CD14-positive monocyte (primary cell): ENCODE measurements at regions not wholly inside any gene's neighbourhood (a gene's known extent, or its start where the extent isn't known, plus 50 kb on each side); places are given as distances from the start of the nearest gene placed in this dataset.

Source experiments
- DNase-seq, 3 donors: peaks; one replicate each; pipeline ENCODE4 v3.0.0-alpha.2; 2011 to 2022
- H2AFZ ChIP-seq: 2 replicates; pipeline ENCODE4 v1.6.0; 2012; ENCODE audit warnings: mild to moderate bottlenecking, low read depth, low read length, inconsistent platforms; ENCODE audit not compliant: insufficient read depth, poor library complexity, severe bottlenecking
- H3K27ac ChIP-seq, 2 donors: 1 replicate in 1 of 2; 2 replicates in 1 of 2; pipeline ENCODE4 v1.5.1; 2012 to 2013; ENCODE audit warnings: low read length in 2 of 2, control low read depth in 1 of 2, inconsistent platforms in 1 of 2, low read depth in 1 of 2, mild to moderate bottlenecking in 1 of 2
- H3K27me3 ChIP-seq, 2 donors: one replicate each; pipeline versions ENCODE4 v1.6.0 to v1.6.1; 2011 to 2013; ENCODE audit warnings: low read length in 2 of 2; ENCODE audit not compliant: control insufficient read depth in 2 of 2, insufficient read depth in 2 of 2
- H3K36me3 ChIP-seq, 2 donors: replicated peaks in 1 of 2; 1 replicate in 1 of 2; 2 replicates in 1 of 2; pipeline versions ENCODE4 v1.5.1 to v1.6.1; 2012 to 2013; ENCODE audit warnings: low read length in 2 of 2, control low read depth in 1 of 2, inconsistent platforms in 1 of 2, mild to moderate bottlenecking in 1 of 2; ENCODE audit not compliant: insufficient read depth in 2 of 2, control insufficient read depth in 1 of 2
- H3K4me1 ChIP-seq, 2 donors: 1 replicate in 1 of 2; 2 replicates in 1 of 2; pipeline versions ENCODE4 v1.5.1 to v1.6.1; 2012 to 2013; ENCODE audit warnings: low read length in 2 of 2, control low read depth in 1 of 2, inconsistent platforms in 1 of 2, mild to moderate bottlenecking in 1 of 2, moderate library complexity in 1 of 2; ENCODE audit not compliant: insufficient read depth in 2 of 2, control insufficient read depth in 1 of 2
- H3K4me2 ChIP-seq: replicated peaks from 2 replicates; pipeline ENCODE3; 2012; ENCODE audit warnings: low read length, moderate library complexity, mild to moderate bottlenecking; ENCODE audit not compliant: poor library complexity, severe bottlenecking; ENCODE audit errors: extremely low read depth
- H3K4me3 ChIP-seq, 3 experiments: fragments of 200-600 bp in 1 of 3; sonication (generic) in 1 of 3; replicated peaks in 1 of 3; 1 replicate in 2 of 3; 2 replicates in 1 of 3; pipeline ENCODE4 v1.5.1; 2011 to 2013; ENCODE audit warnings: low read length in 3 of 3, mild to moderate bottlenecking in 3 of 3, control low read depth in 2 of 3, low read depth in 2 of 3, inconsistent platforms in 1 of 3, moderate library complexity in 1 of 3
- H3K79me2 ChIP-seq: 2 replicates; pipeline ENCODE4 v1.6.0; 2012; ENCODE audit warnings: mild to moderate bottlenecking, control low read depth, inconsistent platforms, low read length, moderate library complexity; ENCODE audit not compliant: insufficient read depth
- H3K9ac ChIP-seq: 2 replicates; pipeline ENCODE4 v1.6.0; 2017; ENCODE audit warnings: low read length, mild to moderate bottlenecking; ENCODE audit not compliant: insufficient read depth, poor library complexity, severe bottlenecking
- H3K9me3 ChIP-seq, 2 donors: replicated peaks in 1 of 2; 1 replicate in 1 of 2; 2 replicates in 1 of 2; pipeline versions ENCODE4 v1.5.1 to v1.6.1; 2012 to 2013; ENCODE audit warnings: low read length in 2 of 2, control low read depth in 1 of 2; ENCODE audit not compliant: control insufficient read depth in 1 of 2, insufficient read depth in 1 of 2
- H4K20me1 ChIP-seq: 2 replicates; pipeline ENCODE4 v1.6.0; 2012; ENCODE audit warnings: mild to moderate bottlenecking, low read length, control low read depth, moderate library complexity; ENCODE audit not compliant: insufficient read depth
- H3K27ac Mint-ChIP-seq, 7 donors: one replicate each; pipeline ENCODE4 v1.8.0; 2020; ENCODE audit warnings: mild to moderate bottlenecking in 7 of 7, mixed read lengths in 7 of 7, moderate library complexity in 6 of 7, inconsistent platforms in 2 of 7
- H3K27me3 Mint-ChIP-seq, 3 donors: one replicate each; pipeline ENCODE4 v1.8.0; 2021 to 2022; ENCODE audit warnings: low read depth in 3 of 3, mild to moderate bottlenecking in 3 of 3, mixed read lengths in 3 of 3, moderate library complexity in 3 of 3, inconsistent platforms in 1 of 3
- H3K36me3 Mint-ChIP-seq, 2 donors: one replicate each; pipeline ENCODE4 v1.8.0; 2020; ENCODE audit warnings: mixed read lengths in 2 of 2, inconsistent platforms in 1 of 2, mild to moderate bottlenecking in 1 of 2
- H3K4me1 Mint-ChIP-seq: one replicate; pipeline ENCODE4 v1.8.0; 2020; ENCODE audit warnings: mild to moderate bottlenecking, mixed read lengths
- H3K4me3 Mint-ChIP-seq, 2 donors: one replicate each; pipeline ENCODE4 v1.8.0; 2020; ENCODE audit warnings: mild to moderate bottlenecking in 2 of 2, mixed read lengths in 2 of 2, moderate library complexity in 1 of 2
- H3K9me3 Mint-ChIP-seq, 7 donors: one replicate each; pipeline ENCODE4 v1.8.0; 2020 to 2022; ENCODE audit warnings: mixed read lengths in 7 of 7, mild to moderate bottlenecking in 6 of 7, moderate library complexity in 6 of 7, inconsistent platforms in 2 of 7
- WGBS: methylation state at CpG from one replicate; pipeline ENCODE4 v1.1.5; 2013; ENCODE audit warnings: missing lambda C conversion rate; ENCODE audit not compliant: insufficient coverage; 5-methylcytosine and 5-hydroxymethylcytosine counted together
- intact Hi-C, 2 donors: fragments of 100-400 bp; cut with micrococcal nuclease; formaldehyde crosslinking; loops; one replicate each; pipeline versions ENCODE4 v1.15.0 to v1.15.1; 2023
- TF ChIP-seq, protein P1 (sequence below): fragments of 200-600 bp; IDR thresholded peaks from one replicate; pipeline ENCODE4 v1.8.0; 2022; ENCODE audit warnings: antibody characterized with exemption, mild to moderate bottlenecking

DNA sequence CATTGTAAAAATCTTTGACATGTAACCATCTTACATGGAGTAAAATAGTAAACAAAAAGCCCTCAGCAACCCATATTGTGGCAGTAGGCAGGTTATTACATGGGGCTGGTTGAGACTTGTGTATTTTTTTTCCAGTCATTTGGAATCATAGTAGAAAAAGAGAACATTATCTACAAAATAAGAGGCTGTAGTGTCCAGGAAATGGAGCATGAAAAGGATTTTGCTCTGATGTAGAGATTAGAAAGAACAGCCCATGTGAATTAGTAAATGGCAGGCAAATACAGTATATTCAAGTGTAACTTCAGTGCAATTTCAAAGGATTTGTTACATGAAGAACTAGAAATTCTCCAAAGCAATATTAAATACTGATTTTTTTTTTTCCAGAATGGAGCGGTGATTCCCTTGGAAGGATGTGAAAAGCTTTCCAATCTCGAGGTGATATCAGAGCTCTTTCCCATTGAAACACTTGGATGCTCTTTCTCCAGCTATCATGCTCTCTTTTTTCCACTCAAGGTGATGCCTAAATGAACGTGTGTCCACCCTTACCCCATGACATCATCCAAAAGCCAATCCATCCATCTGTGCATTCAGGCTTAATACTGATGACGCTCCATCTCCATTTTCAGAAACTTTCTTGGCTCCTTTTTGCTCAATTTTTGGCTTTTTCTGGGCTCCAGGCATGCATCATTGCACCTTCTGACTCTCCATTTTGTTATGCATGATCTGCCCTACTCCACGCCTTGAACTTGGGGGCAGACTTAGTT is 1034.7 kb downstream of the TYW1 start:
- Histone ChIP-seq H3K27me3 (no peaks in the 10 kb centered on the region), H4K20me1 (no peaks in the 10 kb centered on the region), H3K4me1 (no peaks in the 10 kb centered on the region), H3K4me3 (no peak overlapping the region), H3K9me3 (peaks cover 28 to 36% of the 10 kb centered on the region in 2 donors), H3K4me2 (no peak overlapping the region), H3K79me2 (no peaks in the 10 kb centered on the region), H3K36me3 (no peaks in the 10 kb centered on the region), H3K9ac (no peak overlapping the region), H2AFZ (no peak overlapping the region), H3K27ac (no peak overlapping the region)
- intact Hi-C loops, result no loop called here
- DNase-seq, result no peak
- 85% methylated on average over 3 of the region's 5 CpGs for WGBS
- TF ChIP-seq, protein P1, sequence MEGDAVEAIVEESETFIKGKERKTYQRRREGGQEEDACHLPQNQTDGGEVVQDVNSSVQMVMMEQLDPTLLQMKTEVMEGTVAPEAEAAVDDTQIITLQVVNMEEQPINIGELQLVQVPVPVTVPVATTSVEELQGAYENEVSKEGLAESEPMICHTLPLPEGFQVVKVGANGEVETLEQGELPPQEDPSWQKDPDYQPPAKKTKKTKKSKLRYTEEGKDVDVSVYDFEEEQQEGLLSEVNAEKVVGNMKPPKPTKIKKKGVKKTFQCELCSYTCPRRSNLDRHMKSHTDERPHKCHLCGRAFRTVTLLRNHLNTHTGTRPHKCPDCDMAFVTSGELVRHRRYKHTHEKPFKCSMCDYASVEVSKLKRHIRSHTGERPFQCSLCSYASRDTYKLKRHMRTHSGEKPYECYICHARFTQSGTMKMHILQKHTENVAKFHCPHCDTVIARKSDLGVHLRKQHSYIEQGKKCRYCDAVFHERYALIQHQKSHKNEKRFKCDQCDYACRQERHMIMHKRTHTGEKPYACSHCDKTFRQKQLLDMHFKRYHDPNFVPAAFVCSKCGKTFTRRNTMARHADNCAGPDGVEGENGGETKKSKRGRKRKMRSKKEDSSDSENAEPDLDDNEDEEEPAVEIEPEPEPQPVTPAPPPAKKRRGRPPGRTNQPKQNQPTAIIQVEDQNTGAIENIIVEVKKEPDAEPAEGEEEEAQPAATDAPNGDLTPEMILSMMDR, result no peak
- no peaks in the 10 kb centered on the region for H3K36me3 Mint-ChIP-seq
- no peaks in the 10 kb centered on the region for H3K4me1 Mint-ChIP-seq
- peaks cover 7 to 47% (median 15%) of the 10 kb centered on the region in 7 donors for H3K9me3 Mint-ChIP-seq
- no peak overlapping the region for H3K27ac Mint-ChIP-seq
- no peak overlapping the region for H3K4me3 Mint-ChIP-seq
- H3K27me3 Mint-ChIP-seq, result no peaks in the 10 kb centered on the region

DNA sequence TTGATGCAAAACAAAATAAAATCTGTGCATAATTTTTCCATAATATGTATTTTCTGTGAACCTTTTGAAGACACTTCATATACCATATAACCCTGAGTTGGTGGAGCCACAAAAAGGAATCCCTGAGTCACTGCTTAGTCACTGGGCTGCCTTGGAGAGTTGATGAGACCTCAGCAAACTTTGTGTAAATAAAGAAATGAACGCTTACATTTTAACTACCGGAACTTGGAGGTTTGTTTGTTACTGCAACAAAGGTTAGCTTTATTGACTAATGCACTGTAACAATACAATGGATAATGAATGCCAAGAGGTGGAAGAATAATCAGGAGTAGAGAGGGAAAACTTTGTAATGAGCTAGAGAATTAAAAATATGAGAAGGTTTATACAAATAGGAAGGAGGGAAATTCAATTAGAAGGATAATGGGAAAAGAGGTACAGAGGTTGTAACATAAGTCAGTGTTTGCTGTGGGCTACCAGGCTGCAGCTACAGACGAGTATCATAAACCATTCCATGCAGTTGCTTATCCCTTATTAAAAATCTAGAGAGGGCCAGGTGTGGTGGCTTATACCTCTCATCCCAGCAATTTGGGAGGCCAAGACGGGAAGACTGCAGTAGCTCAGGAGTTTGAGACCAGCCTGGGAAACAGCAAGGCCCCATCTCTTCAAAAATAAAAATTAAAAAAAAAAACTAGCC is 1042.1 kb downstream of the TYW1 start:
- TF ChIP-seq, protein P1, result no peak
- Histone ChIP-seq H3K36me3 (no peaks in the 10 kb centered on the region), H3K9ac (no peak overlapping the region), H2AFZ (no peak overlapping the region), H3K27me3 (no peaks in the 10 kb centered on the region), H3K4me3 (no peak overlapping the region), H4K20me1 (no peaks in the 10 kb centered on the region), H3K27ac (no peak overlapping the region), H3K4me2 (no peak overlapping the region), H3K9me3 (peaks cover 8 to 11% of the 10 kb centered on the region in 2 donors), H3K79me2 (no peaks in the 10 kb centered on the region), H3K4me1 (no peaks in the 10 kb centered on the region)
- Mint-ChIP-seq H3K36me3 (no peaks in the 10 kb centered on the region), H3K4me1 (no peaks in the 10 kb centered on the region), H3K9me3 (peaks cover 2 to 21% (median 7%) of the 10 kb centered on the region in 7 donors), H3K4me3 (no peak overlapping the region), H3K27me3 (peaks cover 0 to 2% (median 0%) of the 10 kb centered on the region in 3 donors), H3K27ac (no peak overlapping the region)
- intact Hi-C loops, result no loop called here
- DNase-seq, result no peak
- 100% methylated on average over 2 of the region's 4 CpGs for WGBS
